ENCODE measurements at regions not wholly inside any gene's neighbourhood (a gene's known extent, or its start where the extent isn't known, plus 50 kb on each side); places are given as distances from the start of the nearest gene placed in this dataset.

DNA sequence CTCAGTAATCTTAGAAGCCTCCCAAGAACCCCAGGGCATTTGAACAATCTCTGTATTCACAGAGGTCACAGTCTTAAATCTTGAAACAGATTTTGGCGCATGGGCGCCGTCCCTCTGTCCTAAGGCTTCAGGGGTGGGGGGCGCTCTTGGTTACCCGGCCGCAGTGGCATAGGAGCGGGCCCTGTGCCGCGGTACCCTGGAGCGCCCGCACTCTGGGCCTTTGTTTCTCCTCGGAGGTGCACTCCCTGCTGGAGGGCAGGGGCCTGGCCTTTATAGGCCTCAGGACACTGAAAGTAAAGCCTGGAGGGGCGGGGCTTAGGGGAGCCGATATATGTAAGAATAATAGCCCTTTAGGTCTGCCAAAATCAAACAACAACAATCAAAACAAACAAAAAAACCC is 197.3 kb upstream of the FOLH1 start:
- TF ChIP-seq, protein P1, sequence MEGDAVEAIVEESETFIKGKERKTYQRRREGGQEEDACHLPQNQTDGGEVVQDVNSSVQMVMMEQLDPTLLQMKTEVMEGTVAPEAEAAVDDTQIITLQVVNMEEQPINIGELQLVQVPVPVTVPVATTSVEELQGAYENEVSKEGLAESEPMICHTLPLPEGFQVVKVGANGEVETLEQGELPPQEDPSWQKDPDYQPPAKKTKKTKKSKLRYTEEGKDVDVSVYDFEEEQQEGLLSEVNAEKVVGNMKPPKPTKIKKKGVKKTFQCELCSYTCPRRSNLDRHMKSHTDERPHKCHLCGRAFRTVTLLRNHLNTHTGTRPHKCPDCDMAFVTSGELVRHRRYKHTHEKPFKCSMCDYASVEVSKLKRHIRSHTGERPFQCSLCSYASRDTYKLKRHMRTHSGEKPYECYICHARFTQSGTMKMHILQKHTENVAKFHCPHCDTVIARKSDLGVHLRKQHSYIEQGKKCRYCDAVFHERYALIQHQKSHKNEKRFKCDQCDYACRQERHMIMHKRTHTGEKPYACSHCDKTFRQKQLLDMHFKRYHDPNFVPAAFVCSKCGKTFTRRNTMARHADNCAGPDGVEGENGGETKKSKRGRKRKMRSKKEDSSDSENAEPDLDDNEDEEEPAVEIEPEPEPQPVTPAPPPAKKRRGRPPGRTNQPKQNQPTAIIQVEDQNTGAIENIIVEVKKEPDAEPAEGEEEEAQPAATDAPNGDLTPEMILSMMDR (IDR thresholded peaks at IDR 0.05), result no peak
- no peak for TF ChIP-seq POLR2A (IDR thresholded peaks at IDR 0.05)

Data from esophagus squamous epithelium (tissue), 4 donors.